ENCODE measurements at regions not wholly inside any gene's neighbourhood (a gene's known extent, or its start where the extent isn't known, plus 50 kb on each side); places are given as distances from the start of the nearest gene placed in this dataset.

DNA sequence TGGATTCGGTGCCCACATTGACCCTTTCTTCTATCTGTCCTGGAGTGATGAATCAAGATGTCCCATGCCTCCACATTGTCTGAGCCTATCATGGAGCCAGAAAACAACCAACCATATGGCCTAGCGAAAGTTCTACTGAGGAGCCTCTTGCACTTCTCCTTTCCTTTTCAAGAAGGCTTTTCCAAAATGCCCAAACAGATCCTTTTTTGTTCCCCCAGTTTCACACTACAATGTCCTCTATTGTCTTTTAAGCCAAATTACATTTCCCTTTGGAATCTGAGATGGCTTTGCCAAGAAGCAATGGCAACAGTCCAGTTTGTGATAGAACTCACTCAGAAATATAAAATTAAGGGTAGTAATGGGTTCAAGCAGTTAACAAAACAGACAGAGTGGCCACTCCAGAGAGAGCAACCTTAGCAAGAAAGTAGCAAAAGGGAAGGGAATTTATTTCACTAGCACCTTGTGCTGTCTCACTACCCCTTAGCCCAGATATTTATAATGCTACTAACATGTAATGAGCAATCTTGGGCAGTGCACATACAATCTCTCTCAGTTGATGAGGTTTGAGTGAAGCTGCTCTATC lies 194.6 kb upstream of the PDE1C start:
- DNase-seq (ENCODE audit: low spot score) = no peak

DNA sequence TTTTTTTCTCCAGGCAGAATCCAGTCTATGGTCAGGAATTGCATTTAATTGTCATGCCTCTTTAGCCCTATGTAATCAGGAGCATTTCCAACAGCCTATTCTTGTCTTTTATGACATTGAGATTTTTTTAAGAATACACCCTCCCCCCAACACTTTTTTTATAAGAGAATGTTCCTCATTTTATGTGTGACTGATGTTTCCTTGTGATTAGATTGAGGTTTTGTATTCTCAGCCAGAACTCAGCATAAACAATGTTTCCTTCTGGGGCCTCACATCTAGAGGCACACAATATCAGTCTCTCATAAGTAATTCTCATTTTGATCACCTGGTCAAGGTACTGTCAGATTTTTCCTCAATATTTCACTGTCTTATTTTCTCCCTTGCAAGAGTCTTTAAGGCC lies 193.4 kb upstream of the PDE1C start:
- DNase-seq (ENCODE audit: low spot score) = no peak

DNA sequence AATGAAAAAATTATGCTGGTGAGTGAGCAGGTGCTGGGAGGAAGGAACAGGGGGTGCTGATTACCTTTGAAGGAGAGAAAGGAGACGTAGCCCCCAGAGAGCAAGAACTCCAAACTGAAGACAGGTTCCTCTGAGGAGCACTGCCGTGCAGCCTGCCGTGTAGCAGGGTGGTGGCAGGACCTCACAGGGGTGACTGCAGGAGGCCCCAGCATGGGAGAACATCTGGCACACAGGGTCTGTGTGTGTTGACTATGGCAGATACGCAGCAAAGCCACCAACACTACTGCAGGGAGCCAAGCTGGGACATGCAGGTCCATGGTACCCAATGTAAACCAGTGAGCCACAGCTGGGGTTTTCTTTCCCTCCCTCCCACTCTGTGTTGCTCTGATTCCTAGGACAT lies 192.1 kb upstream of the PDE1C start:
- DNase-seq (ENCODE audit: low spot score) = no peak

DNA sequence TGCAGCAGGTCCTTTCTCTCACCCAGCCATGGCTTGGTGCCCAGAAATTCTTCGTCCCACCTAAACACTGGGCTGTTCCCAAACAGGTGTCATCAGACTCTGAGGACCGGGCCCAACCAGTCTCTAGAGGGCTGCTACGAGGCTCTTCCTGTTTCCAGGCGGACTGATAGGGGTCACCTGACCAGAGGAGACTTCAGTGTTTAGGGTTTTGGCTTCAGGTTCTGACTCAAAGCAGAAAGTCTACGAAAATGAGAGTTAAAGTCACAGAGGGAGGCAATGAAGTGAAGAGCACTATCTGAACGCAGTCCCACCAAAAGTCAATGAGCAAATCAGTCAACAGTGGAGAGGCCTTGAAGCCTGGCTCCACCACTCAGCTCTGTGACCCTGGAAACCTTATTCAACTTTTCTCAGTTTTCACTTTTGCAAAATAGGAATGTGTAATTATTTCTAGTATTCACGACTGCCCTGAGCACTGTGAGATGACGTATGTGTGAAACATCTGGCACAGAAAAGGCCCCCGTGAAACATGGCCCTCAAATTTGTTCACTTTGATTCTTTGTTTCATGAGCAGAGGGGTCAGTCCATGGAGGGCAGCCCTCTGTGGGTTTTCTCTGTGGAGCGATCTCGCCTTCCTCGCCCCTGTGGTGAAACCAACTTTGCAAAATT lies 189.9 kb upstream of the PDE1C start:
- no peak for DNase-seq (ENCODE audit: low spot score)

DNA sequence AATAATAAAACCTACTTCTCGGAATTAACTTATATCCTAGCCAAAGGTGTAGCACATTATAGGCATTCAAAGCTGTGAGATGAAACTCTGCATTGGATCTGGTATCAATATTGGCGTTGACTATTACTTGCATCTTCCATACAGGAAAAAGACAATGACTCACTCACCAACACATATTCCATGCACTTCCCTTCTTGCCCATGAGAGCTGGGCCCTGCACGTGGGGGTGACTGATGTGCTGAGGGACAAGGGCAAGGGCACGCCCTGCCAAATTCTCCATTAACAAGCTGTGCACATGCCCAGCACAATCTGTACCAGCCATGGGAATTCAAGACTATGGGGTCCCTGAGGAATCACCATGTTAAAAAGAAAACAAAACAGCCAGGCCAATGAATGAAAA lies 188.1 kb upstream of the PDE1C start:
- DNase-seq (ENCODE audit: low spot score) = no peak

DNA sequence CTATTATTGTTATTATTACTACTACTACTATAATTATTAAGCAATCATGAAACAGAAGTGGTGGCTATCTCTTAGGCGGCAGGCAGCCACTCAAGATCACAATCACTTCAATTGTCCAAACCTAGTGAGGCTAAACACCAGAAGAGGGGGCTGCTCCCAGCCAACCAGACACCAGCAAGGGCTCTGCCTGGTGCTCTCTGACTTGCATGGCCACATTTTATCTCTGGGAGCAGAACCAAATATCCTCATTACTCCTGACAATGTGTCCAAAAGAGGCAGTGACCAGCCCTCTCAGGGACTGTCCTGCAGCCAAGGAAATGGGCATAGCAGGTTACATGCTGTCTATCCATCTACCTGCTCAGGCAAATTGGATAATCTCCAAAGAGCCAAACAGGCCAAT lies 187.4 kb upstream of the PDE1C start:
- DNase-seq (ENCODE audit: low spot score) = no peak

DNA sequence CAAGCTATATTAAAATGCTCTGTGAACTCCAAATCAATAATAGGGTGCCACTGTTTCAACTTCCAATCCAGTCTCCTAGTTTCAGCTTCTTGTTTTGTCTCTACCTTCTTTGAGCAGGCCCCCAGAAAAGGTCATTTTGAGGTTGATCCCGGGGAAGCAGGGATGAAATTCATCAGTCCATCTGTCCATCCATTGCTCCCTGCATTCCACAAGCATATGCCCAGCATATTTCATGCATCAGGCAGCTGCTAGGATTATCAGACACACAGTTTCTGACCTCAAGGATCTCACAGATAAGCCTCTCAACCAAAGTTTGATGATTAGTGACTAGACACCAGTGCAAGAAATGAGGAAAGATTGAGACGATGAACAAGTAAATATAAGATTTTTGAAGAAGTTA lies 186.6 kb upstream of the PDE1C start:
- no peak for DNase-seq (ENCODE audit: low spot score)

DNA sequence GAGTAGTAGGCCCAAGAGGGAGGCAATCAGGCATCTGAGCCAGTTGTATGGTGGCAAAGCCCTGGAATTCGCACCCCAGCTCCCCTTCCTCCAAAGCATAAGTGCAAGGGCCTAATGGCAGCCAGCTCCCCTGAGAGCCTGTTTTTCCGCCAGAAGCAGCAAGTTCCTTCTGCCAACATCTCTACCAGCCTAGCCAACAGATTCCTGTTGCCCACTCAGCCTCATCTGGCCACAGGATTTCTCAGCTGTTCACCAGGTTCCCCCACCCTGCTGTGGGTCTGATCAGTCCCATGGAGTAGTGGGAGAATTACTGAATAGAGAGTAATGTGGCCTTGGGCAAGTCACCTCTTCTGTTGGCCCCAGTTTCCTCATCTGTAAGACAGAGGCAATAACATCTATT lies 186.2 kb upstream of the PDE1C start:
- no peak for DNase-seq (ENCODE audit: low spot score)

DNA sequence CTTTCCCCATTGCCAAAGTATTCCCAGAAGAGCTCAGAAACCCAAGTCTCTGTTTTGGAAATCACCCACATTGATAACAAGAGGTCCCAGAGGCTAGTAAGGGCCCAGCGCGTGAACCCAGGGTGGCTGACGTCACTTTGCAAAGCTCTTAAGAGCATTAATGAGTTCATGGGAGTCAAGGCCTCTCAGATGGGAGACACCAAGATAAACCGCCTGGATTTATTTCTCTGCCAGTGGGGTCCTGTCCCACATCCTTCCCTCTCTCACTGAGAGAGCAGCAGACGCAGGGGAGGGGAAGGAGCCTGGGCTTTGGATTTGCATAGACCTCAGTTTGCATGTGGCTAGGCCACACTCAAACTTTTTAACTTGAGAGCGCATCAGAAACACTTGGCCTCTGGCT lies 184.8 kb upstream of the PDE1C start:
- no peak for DNase-seq (ENCODE audit: low spot score)

DNA sequence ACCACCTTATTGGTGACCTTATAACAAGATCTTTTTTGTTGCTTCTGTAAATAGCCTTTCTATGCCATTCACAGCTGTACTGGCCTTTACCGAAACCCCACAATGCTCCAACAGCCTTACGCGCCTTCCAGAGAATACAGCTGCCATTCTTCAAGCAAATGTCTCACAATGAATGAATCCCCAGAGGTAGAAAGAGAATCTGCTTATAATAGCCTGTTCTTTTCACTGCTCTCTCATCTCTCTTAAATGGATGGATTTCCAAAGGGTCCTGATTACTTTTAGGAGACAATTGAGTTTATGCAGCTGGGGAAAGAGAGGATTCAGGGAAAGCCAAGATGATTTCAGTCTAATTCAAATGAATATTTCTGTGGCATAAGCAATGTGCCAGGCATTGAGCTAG lies 183.1 kb upstream of the PDE1C start:
- no peak for DNase-seq (ENCODE audit: low spot score)

DNA sequence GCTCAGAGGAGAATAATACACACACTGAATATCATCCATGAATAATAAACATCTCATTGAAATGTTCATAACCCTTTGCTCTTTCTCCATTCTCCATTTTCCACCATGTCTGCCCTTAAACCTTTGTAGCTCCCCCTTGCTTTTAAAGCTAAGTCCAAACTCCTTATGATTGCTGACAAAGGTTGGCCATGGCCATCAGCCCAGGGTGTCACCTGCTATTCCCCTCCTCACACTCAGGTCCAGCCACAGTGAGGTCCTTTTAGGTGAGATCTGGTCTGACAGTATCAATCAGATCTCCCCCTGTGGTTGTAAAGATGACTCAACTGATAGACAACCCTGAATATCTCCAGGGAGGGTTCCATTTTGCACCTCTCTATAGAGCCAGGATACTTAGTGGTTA lies 181.5 kb upstream of the PDE1C start:
- no peak for DNase-seq (ENCODE audit: low spot score)

DNA sequence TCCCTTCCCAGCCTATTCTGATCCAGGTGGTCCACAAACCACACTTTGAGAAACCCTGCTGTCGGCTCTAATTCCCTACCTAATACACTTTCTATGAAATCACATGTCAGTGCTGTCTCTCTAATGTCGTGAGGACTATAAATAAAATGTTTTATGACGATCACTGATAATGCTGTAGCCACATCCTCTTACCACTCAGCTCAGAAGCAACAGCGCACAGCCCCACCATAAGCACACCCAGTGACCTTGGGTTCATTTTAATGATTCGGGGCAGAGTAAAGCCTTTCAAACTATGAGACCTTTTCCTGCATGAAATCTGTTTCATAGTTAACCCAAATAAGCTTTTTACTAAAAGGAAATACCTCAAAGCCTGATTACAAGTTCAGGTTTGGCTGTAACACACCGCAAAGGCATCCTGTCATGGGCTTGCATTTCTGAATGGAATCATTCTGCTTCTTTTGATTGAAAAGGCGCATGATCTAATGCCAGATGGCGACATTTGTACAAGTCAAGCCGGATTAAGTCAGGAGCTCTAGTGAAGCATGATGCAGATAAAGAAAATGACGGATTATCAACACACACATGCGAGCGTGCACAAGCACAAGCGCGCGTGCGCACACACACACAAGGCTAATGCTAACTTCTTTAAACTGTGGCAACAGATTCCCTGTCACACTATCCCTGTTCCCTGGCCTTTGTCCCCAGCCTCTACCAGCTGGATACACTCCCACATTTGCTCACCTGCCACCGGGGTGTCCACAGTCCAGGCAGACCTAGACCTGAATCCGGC lies 180.5 kb upstream of the PDE1C start:
- DNase-seq (ENCODE audit: low spot score) = no peak

DNA sequence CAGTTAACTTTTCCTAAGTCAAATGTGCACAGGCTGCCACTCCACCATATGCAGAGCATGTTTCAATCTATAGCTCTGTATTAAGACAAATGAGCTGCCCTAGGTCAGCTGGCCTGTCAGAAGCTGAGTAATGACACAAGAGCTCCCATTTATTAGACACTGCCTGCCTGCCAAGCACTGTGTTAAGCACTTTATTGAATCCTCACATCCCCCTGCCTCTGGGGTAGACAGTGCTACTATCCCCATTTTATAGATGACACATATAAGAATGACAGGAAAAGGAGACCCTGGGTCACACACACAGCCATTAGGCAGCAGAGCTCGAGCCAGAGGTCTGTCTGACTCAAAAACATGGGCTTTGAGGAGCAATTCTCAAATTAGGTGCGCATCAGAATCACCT lies 179.8 kb upstream of the PDE1C start:
- DNase-seq (ENCODE audit: low spot score) = no peak

DNA sequence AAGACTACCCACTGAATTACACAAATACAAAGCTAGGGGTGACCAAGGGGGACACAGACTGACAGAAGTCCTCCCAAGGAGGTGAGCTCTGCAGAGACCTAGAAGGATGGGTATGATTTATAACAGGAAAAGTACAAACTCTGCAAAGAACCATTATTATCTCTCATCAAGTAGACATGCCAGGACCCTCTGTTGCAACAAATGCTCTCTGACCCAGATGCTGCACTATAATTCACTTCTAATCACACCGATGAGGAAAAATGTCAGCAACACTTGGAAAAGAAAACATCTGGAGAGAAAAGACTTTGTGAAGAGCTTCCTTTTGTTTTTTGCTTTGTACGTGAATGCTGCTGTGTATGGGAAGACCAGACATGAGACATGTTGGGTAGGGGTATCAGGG lies 178.3 kb upstream of the PDE1C start:
- DNase-seq (ENCODE audit: low spot score) = no peak

DNA sequence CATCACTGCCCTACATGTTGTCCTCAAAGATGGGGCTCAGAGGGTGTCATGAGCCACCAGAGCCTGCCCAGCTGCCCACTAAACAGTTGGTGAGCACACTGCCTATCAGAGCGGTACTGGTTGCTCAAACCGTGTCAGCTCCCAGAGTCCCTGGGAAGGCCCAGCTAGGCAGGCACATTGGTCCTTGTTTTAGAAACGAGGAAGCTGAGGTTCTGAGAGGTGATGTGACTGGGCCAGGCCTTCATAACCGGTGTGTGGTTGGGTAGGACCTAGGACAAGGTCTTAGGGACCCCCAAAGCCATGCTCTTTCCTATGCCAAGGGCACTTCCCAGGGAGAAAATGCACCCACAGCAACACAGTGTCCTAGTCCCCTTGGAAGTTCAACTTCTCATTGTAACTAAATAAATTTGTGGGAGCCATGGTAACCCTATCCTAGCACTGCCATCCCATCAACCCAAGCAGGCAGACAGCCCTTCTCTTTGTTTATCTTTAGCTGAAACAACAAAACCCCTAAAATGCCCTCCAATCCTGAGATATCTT lies 174.7 kb upstream of the PDE1C start:
- DNase-seq (ENCODE audit: low spot score) = no peak

DNA sequence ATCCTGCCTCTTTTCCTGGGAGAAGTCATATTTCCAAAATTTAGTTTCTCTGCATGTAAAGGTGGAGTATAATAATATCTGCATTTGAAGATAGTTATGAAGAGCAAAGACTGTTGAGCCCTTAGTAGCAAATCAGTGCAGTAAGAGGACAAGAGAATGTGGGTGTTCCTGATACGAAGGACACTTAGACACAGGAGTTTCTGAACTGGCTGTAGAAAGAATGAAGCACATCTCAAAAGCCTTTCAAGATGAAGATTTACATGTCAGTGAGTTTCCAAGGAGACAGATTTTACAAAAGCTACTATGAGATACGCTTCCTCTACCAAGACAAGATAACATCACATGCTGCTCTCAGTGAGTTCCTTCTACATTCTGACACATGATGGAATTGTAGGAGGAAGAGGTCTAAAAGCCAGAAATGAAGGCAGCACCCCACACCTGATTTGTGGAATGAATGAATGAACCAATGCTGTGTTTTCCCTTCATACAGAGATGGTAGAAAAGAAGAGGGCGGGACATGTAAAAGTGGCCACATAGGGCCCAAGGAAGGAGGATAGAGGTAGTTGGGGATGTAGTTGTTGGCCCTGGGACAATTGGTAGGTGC lies 173.6 kb upstream of the PDE1C start:
- DNase-seq (ENCODE audit: low spot score) = no peak

DNA sequence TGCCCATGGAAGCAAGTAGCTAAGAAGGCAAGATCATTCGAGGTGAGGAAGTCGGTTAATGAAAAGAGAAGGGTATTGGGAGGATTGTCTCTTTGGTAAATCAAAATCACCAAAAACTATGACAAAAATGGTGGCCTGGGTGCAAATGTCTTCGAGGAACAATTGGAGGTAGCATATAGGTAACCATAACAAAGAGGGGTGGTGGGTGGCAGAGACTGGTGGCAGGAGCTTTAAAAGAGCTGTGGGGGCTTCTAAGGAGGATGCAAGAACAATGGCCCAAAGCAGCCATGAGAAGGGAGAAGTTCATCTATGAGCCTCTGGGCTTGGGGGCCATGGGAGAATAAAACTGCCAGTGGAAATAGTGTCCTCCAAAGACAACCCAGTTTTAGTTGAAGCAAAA lies 172.2 kb upstream of the PDE1C start:
- DNase-seq (ENCODE audit: low spot score) = no peak

DNA sequence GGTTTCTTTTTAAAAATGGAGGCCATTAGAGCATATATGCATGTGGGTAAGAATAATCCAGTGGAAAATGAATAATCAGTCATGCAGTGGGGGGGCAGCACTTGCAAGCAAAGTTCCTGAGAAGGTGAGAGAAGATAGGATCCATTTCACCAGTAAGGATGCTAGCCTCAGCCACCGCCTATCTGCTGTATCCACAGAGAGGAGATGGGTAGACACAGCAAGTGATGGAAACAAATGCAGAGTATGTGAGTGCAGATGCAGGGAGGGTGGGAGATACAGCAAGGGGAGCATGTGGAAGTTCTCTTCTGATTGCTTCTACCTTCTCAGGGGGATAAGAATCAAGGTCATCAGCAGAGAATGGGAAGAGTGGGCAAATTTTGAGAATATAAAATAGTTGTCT lies 171.4 kb upstream of the PDE1C start:
- no peak for DNase-seq (ENCODE audit: low spot score)

DNA sequence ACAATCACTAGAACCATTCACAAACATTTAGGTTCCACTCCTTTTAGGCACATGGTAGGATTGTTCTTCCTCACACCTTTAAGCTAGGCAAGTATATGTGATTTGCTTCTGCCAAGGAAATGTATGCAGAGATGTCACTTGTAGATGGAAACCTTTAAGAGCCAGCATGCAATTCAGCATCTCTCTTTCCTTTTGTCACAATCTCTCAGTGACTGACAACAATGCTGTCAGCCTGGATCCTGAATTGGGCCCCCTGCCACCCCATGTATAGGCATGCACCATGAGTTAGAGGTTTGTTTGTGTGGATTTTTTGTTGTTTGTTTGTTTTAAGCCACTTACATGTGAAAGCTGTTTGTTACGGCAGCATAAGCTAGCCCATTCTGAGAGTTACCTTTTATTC lies 169.6 kb upstream of the PDE1C start:
- no peak for DNase-seq (ENCODE audit: low spot score)

DNA sequence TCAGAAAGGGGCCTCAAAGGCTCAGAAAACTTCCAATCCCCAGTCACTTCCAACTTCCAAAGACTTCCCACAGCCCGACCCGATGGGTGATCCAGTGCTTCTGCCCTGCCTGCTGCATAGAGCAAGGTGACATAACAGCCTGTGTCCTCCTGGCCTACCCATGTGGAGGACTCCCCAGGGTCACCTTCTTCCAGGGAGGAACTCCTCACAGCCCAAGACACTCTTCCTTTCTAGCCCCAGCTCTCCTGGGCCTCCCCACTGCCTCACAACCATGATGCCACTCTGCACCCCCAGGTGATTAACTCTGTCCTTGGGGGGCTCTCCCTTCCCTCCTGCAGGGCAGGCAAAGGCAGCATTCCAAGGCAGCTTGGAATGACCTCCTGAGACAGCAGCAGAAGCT lies 158.4 kb upstream of the PDE1C start:
- no peak for DNase-seq (ENCODE audit: low spot score)

DNA sequence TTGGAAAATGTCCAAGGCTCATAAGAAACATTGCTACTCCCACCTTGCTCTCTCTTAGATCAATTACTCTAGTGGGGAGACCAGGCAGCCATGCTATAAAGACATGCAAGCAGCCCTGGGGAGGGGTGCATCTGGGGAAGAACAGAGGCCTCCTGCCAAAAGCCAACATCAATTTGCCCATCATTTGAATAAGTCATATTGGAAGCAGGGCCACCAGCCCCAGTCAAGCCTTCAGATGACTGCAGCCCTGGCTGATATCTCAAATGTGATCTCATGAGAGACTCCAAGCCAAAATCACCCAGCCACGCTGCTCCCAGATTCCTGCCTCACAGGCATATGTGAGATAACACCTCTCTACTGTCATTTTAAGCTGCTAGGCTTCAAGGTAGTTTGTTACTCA lies 157.5 kb upstream of the PDE1C start:
- no peak for DNase-seq (ENCODE audit: low spot score)

DNA sequence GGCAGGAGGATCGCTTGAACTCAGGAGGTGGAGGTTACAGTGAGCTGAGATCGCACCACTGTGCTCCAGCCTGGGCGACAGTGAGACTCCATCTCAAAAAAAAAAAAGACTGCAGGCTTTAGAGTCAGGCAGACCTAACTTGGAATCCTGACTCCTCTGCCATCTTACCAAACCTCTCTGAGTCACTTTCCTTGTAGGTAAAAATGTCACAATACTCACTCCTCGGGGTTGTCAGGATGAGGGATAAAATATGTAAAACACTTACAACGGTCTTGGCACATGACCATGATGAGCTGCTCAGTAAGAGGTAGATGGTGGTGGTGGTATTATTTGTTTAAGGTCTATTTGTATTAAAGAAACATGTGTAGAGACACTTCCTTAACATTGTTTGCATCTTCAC lies 154.1 kb upstream of the PDE1C start:
- DNase-seq (ENCODE audit: low spot score) = no peak

DNA sequence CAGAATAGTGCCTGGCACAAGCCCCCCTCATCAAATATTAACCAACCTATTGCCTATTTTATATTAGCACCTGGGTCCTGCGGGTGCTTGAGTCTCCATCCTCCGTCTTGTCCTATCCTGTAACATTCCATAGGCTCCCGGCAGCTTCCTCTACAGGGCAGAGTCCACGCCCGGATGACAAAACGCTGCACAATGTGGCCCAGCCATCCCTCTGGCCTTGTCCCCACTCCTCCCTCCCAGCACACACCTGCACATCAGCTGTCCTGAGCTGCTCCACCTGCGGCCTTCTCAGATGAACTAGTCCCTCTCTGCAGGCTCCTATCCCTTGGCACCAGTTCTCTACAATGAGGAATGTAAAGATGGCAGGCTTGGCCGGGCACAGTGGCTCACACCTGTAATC lies 153.5 kb upstream of the PDE1C start:
- peak; percentile 18 for DNase-seq (ENCODE audit: low spot score)

Data from SW480 (cell line).